C4-2B (cell line): ENCODE measurements at regions not wholly inside any gene's neighbourhood (a gene's known extent, or its start where the extent isn't known, plus 50 kb on each side); places are given as distances from the start of the nearest gene placed in this dataset.
A peak's percentile ranks its signal among the peaks of the same experiment; 100 is the strongest.
"Not testable (repeated sequence)": the region's sequence is repeated elsewhere in the genome, so short reads cannot be mapped to it uniquely, and the experiment has no call there.

ENCODE experiments used
- H3K27ac ChIP-seq: fragments of 450-650 bp; 2 replicates; pipeline ENCODE4 v1.5.1; 2017
- CTCF ChIP-seq: fragments of 450-650 bp; conservative IDR thresholded peaks from 2 replicates; pipeline ENCODE4 v1.5.1; 2017; ENCODE audit warnings: mild to moderate bottlenecking
- ZFX ChIP-seq: fragments of 450-650 bp; IDR thresholded peaks from 2 replicates; pipeline ENCODE4 v1.6.1; 2017

GRCh38 chr5:87782916-87783315, 370.2 kb upstream of the CCNH start:
- TF ChIP-seq ZFX: no peak
- no peak for TF ChIP-seq CTCF
- no peak overlapping the region for H3K27ac ChIP-seq

GRCh38 chr5:87781976-87782375, 369.2 kb upstream of the CCNH start:
- no peak for TF ChIP-seq ZFX
- TF ChIP-seq CTCF: no peak
- H3K27ac ChIP-seq: no peak overlapping the region

GRCh38 chr5:87780831-87781760, 368.4 kb upstream of the CCNH start:
- TF ChIP-seq ZFX: no peak
- peak; percentile 97 for TF ChIP-seq CTCF
- H3K27ac ChIP-seq: no peak overlapping the region

- no peak overlapping the region for H3K27ac ChIP-seq
- TF ChIP-seq CTCF: no peak
- TF ChIP-seq ZFX: no peak
Observed at GRCh38 chr5:87778876-87779275, 366.1 kb upstream of the CCNH start.

GRCh38 chr5:87777877-87778276, 365.1 kb upstream of the CCNH start:
- TF ChIP-seq CTCF (no peak), ZFX (no peak)
- no peak overlapping the region for H3K27ac ChIP-seq

GRCh38 chr5:87776785-87777184, 364.1 kb upstream of the CCNH start:
- TF ChIP-seq ZFX: no peak
- no peak for TF ChIP-seq CTCF
- H3K27ac ChIP-seq: no peak overlapping the region

GRCh38 chr5:87776302-87776701, 363.6 kb upstream of the CCNH start:
- H3K27ac ChIP-seq: not testable (repeated sequence)

- no peak for TF ChIP-seq CTCF
- no peak for TF ChIP-seq ZFX
- no peak overlapping the region for H3K27ac ChIP-seq
Observed at GRCh38 chr5:87775228-87775627, 362.5 kb upstream of the CCNH start.
